ENCODE measurements at regions not wholly inside any gene's neighbourhood (a gene's known extent, or its start where the extent isn't known, plus 50 kb on each side); places are given as distances from the start of the nearest gene placed in this dataset.
"Not testable (repeated sequence)": the region's sequence is repeated elsewhere in the genome, so short reads cannot be mapped to it uniquely, and the experiment has no call there.

GRCh38 chr5:138667782-138668331 is 85.4 kb upstream of the CTNNA1 start:
- WGBS (ENCODE audit: insufficient coverage): no CpG with 5 or more reads among the region's 2 CpGs
- H3K4me1 ChIP-seq (ENCODE audit: control insufficient read depth, insufficient read depth, low read length): peaks cover 16% of the 10 kb centered on the region

DNA sequence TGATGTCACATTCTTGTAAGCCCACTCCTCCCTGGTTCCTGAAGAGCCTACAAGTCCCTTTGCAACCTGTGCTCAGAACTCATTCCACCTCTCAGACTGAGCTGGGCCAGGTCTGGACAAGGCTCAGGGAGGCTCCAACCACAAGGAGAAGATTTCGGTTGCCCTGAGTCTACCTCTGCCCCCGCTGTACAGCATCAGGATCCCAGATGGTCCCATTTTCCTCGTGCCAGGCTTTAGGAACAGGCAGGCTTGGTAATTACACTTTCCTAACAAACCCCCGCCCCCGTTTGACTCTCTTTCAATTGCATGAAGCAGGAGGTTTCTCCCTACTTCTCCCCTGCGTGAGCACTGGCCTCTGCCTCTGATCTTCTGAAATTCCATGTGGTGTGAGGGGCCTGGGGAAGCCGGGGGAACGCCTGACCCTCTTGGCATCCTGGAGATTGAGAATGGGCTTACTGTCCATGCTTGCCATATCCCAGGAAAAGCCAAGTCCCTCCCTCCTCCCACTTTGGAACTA is 86.9 kb upstream of the CTNNA1 start:
- no peak overlapping the region for H3K4me3 ChIP-seq (ENCODE audit: low read depth, low read length)
- 80% methylated on average over 6 of the region's 8 CpGs for WGBS (ENCODE audit: insufficient coverage)
- no peaks in the 10 kb centered on the region for H3K36me3 ChIP-seq (ENCODE audit: control insufficient read depth, insufficient read depth, low read length)
- H3K9me3 ChIP-seq (ENCODE audit: control insufficient read depth, insufficient read depth, low read length): no peaks in the 10 kb centered on the region
- DNase-seq (ENCODE audit: low read depth in 4 of 6, low spot score in 6 of 6): no peak
- H3K27me3 ChIP-seq (ENCODE audit: control insufficient read depth, insufficient read depth, low read length): no peaks in the 10 kb centered on the region
- H3K27ac ChIP-seq (ENCODE audit: low read depth, low read length): no peak overlapping the region
- H3K4me1 ChIP-seq (ENCODE audit: control insufficient read depth, insufficient read depth, low read length): peaks cover 30% of the 10 kb centered on the region

More at GRCh38 chr5:138667782-138668331, 85.4 kb upstream of the CTNNA1 start:
- not testable (repeated sequence) for H3K4me3 ChIP-seq (ENCODE audit: low read depth, low read length); DNase-seq (ENCODE audit: low read depth in 4 of 6, low spot score in 6 of 6); H3K27me3 ChIP-seq (ENCODE audit: control insufficient read depth, insufficient read depth, low read length); H3K9me3 ChIP-seq (ENCODE audit: control insufficient read depth, insufficient read depth, low read length); H3K36me3 ChIP-seq (ENCODE audit: control insufficient read depth, insufficient read depth, low read length); H3K27ac ChIP-seq (ENCODE audit: low read depth, low read length)

DNA sequence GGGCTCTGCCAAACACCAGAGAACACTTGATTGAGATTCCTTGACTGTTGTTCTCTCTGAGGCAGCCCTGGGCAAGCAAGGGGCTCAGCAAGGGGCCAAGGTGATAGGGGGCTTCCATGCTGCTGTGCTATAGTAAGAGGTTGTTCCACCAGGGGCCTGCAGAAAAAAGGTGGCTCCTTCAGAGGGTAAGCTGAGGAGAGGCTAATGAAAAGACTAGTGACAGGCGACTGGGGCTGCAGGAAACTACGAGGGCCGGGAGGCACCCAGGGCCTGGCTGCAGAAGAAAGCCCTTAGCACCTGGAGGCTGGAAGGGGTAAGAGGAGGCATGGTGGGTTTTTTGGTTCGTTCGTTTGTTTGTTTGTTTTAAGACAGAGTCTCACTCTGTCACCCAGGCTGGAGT is 88.0 kb upstream of the CTNNA1 start:
- peaks cover 33% of the 10 kb centered on the region for H3K4me1 ChIP-seq (ENCODE audit: control insufficient read depth, insufficient read depth, low read length)
- H3K27me3 ChIP-seq (ENCODE audit: control insufficient read depth, insufficient read depth, low read length): no peaks in the 10 kb centered on the region
- no peak overlapping the region for H3K4me3 ChIP-seq (ENCODE audit: low read depth, low read length)
- no peaks in the 10 kb centered on the region for H3K36me3 ChIP-seq (ENCODE audit: control insufficient read depth, insufficient read depth, low read length)
- WGBS (ENCODE audit: insufficient coverage): 88% methylated on average over 4 of the region's 5 CpGs
- H3K27ac ChIP-seq (ENCODE audit: low read depth, low read length): no peak overlapping the region
- DNase-seq (ENCODE audit: low read depth in 4 of 6, low spot score in 6 of 6): no peak
- H3K9me3 ChIP-seq (ENCODE audit: control insufficient read depth, insufficient read depth, low read length): no peaks in the 10 kb centered on the region

DNA sequence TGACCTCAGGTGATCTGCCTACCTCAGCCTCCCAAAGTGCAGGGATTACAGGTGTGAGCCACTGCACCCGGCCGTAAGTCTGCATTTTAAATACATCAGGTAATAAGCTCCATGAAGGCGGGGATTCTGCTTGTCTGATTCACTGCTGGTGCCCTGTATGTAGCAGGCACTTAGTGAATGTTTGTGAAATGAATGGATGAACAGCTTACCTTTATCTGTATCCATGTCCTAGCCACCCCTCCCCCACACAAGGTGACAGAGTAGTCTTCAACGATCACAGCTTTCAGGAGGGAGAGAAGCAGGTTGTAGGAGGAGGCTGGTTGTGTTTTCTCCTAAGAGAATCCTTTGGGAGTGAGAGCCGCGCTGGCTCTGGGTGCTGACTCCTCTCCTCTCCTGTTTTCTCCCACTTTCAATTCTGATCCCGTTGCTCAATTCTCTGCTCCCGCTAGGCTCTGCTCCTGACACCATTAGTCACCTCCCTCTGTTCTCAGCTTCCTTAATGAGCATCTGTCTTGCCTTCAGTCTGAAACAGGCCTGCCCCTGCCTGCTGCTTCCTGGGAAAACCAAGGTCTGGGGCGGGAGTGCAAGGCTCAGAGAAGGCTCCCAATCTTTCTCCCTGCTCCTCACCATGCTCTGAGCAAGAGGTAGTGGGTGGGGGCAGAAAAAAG is 88.8 kb upstream of the CTNNA1 start:
- no peaks in the 10 kb centered on the region for H3K9me3 ChIP-seq (ENCODE audit: control insufficient read depth, insufficient read depth, low read length)
- no peaks in the 10 kb centered on the region for H3K27me3 ChIP-seq (ENCODE audit: control insufficient read depth, insufficient read depth, low read length)
- peak in 2 of 6 donors; percentile 67 to 76 for DNase-seq (ENCODE audit: low read depth in 4 of 6, low spot score in 6 of 6)
- no peak overlapping the region for H3K27ac ChIP-seq (ENCODE audit: low read depth, low read length)
- no peak overlapping the region for H3K4me3 ChIP-seq (ENCODE audit: low read depth, low read length)
- peaks cover 34% of the 10 kb centered on the region for H3K4me1 ChIP-seq (ENCODE audit: control insufficient read depth, insufficient read depth, low read length)
- 28% methylated on average over 4 of the region's 9 CpGs for WGBS (ENCODE audit: insufficient coverage)
- no peaks in the 10 kb centered on the region for H3K36me3 ChIP-seq (ENCODE audit: control insufficient read depth, insufficient read depth, low read length)

DNA sequence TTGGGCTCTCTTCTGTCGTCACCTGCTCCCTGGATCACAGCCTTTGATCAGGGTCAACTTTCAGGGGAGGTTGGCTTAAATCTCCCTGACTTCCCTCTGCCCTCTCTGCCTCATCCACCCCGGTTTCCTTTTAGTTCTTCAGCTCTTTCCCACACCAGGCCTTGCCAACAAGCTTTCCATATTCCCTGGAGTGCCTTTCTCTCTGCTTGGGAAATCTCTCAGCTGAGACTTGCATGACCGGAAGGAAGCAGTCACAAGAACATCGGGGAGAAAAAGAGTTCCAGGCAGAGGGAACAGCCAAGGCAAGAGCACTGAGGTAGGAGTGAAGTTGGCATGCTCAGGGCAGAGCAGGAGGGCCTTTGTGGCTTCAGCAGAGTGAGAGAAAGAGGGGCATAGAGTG is 88.4 kb upstream of the HSPA9 start:
- Histone ChIP-seq H3K36me3 (ENCODE audit: control insufficient read depth, insufficient read depth, low read length) (no peaks in the 10 kb centered on the region), H3K4me3 (ENCODE audit: low read depth, low read length) (no peak overlapping the region), H3K9me3 (ENCODE audit: control insufficient read depth, insufficient read depth, low read length) (no peaks in the 10 kb centered on the region), H3K27me3 (ENCODE audit: control insufficient read depth, insufficient read depth, low read length) (no peaks in the 10 kb centered on the region), H3K4me1 (ENCODE audit: control insufficient read depth, insufficient read depth, low read length) (peaks cover 41% of the 10 kb centered on the region), H3K27ac (ENCODE audit: low read depth, low read length) (no peak overlapping the region)
- WGBS (ENCODE audit: insufficient coverage): 57% methylated on average over 4 of the region's 4 CpGs
- no peak for DNase-seq (ENCODE audit: low read depth in 4 of 6, low spot score in 6 of 6)

- H3K27ac ChIP-seq (ENCODE audit: low read depth, low read length): no peak overlapping the region
- peaks cover 41% of the 10 kb centered on the region for H3K4me1 ChIP-seq (ENCODE audit: control insufficient read depth, insufficient read depth, low read length)
- H3K27me3 ChIP-seq (ENCODE audit: control insufficient read depth, insufficient read depth, low read length): no peaks in the 10 kb centered on the region
- WGBS (ENCODE audit: insufficient coverage): 95% methylated on average over 5 of the region's 5 CpGs
- no peak for DNase-seq (ENCODE audit: low read depth in 4 of 6, low spot score in 6 of 6)
- H3K4me3 ChIP-seq (ENCODE audit: low read depth, low read length): no peak overlapping the region
- no peaks in the 10 kb centered on the region for H3K9me3 ChIP-seq (ENCODE audit: control insufficient read depth, insufficient read depth, low read length)
- H3K36me3 ChIP-seq (ENCODE audit: control insufficient read depth, insufficient read depth, low read length): no peaks in the 10 kb centered on the region
Measured at GRCh38 chr5:138663009-138663408, 87.8 kb upstream of the HSPA9 start.

DNA sequence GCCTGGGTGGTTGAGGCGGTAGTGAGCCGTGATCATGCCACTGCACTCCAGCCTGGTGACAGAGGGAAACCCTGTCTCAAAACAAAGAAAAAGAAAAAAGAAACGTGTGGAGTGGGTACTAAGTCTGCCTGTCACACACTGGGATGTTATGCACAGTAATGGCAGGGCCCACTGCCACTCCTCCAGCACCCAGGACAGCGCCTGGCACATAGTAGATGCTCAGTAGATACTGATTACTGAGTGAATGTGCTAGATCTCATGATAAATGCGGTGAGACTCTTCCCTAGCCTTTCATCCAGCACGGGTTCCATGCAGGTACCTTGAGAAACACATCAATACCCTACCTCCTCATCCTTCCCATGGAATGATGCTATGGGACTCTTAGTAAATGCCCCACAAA is 87.4 kb upstream of the HSPA9 start:
- peaks cover 42% of the 10 kb centered on the region for H3K4me1 ChIP-seq (ENCODE audit: control insufficient read depth, insufficient read depth, low read length)
- H3K27ac ChIP-seq (ENCODE audit: low read depth, low read length): no peak overlapping the region
- no peak for DNase-seq (ENCODE audit: low read depth in 4 of 6, low spot score in 6 of 6)
- H3K27me3 ChIP-seq (ENCODE audit: control insufficient read depth, insufficient read depth, low read length): no peaks in the 10 kb centered on the region
- no peaks in the 10 kb centered on the region for H3K36me3 ChIP-seq (ENCODE audit: control insufficient read depth, insufficient read depth, low read length)
- H3K4me3 ChIP-seq (ENCODE audit: low read depth, low read length): no peak overlapping the region
- no peaks in the 10 kb centered on the region for H3K9me3 ChIP-seq (ENCODE audit: control insufficient read depth, insufficient read depth, low read length)
- 76% methylated on average over 4 of the region's 6 CpGs for WGBS (ENCODE audit: insufficient coverage)

GRCh38 chr5:138661991-138662434 is 86.8 kb upstream of the HSPA9 start:
- H3K4me1 ChIP-seq (ENCODE audit: control insufficient read depth, insufficient read depth, low read length): peaks cover 48% of the 10 kb centered on the region
- H3K27ac ChIP-seq (ENCODE audit: low read depth, low read length): no peak overlapping the region
- 21% methylated on average over 4 of the region's 5 CpGs for WGBS (ENCODE audit: insufficient coverage)
- H3K36me3 ChIP-seq (ENCODE audit: control insufficient read depth, insufficient read depth, low read length): no peaks in the 10 kb centered on the region
- no peaks in the 10 kb centered on the region for H3K9me3 ChIP-seq (ENCODE audit: control insufficient read depth, insufficient read depth, low read length)
- H3K4me3 ChIP-seq (ENCODE audit: low read depth, low read length): no peak overlapping the region
- H3K27me3 ChIP-seq (ENCODE audit: control insufficient read depth, insufficient read depth, low read length): no peaks in the 10 kb centered on the region
- peak in 2 of 6 donors; percentile 51 to 69 for DNase-seq (ENCODE audit: low read depth in 4 of 6, low spot score in 6 of 6)

GRCh38 chr5:138661291-138661960 is 86.2 kb upstream of the HSPA9 start:
- Histone ChIP-seq H3K9me3 (ENCODE audit: control insufficient read depth, insufficient read depth, low read length) (no peaks in the 10 kb centered on the region), H3K4me3 (ENCODE audit: low read depth, low read length) (no peak overlapping the region), H3K27me3 (ENCODE audit: control insufficient read depth, insufficient read depth, low read length) (no peaks in the 10 kb centered on the region), H3K36me3 (ENCODE audit: control insufficient read depth, insufficient read depth, low read length) (no peaks in the 10 kb centered on the region), H3K4me1 (ENCODE audit: control insufficient read depth, insufficient read depth, low read length) (peaks cover 51% of the 10 kb centered on the region), H3K27ac (ENCODE audit: low read depth, low read length) (no peak overlapping the region)
- 89% methylated on average over 18 of the region's 19 CpGs for WGBS (ENCODE audit: insufficient coverage)
- DNase-seq (ENCODE audit: low read depth in 4 of 6, low spot score in 6 of 6): no peak
